Stimulated activated CD8-positive, alpha-beta memory T cell treated with anti-CD3 and anti-CD28 coated beads, Interleukin-7, amount 100 ng/mL, for 48 hours (primary cell): ENCODE measurements at regions not wholly inside any gene's neighbourhood (a gene's known extent, or its start where the extent isn't known, plus 50 kb on each side); places are given as distances from the start of the nearest gene placed in this dataset.

ENCODE experiments used
- DNase-seq, 2 donors: peaks; one replicate each; pipeline ENCODE4 v3.0.0-alpha.2; 2020; ENCODE audit warnings: low read depth in 1 of 2; ENCODE audit errors: extremely low read depth in 1 of 2

DNA sequence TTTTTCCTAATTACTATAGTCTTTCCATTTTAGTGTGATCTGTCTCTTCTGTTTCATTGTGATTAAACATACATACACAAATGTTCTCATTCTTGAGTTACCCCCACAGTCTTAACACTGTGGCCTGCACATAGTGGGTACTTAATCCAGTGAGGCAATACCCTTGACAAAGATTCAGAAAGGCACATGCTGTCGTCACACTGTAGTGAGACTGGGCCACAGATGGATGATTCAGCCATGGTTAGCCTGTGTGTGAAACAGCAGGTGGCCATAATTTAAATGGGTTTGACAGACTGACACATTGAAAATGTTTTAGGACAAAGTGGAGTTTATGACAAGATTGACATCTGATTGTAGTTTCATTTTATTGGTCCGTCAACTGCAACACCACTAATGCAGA is 313.1 kb downstream of the C11orf87 start:
- no peak for DNase-seq

DNA sequence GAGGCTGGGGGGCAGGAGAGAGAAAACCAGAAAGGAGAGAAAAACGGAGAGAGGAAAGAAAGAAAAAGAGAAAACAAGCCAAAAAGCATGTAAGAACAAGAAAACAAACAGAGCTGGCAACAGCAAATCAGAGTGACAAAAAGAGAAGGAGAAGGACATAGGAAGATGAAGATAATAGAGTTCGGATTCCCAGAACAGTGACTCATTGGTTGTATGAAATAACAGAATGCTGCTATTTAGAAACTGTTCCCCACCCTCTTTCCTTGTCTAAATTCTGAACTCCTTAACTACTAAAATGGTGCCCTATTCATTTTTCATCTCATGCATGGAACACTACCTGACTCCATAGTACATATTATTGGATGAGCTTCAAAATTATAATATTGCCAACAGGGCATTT is 317.4 kb downstream of the C11orf87 start:
- DNase-seq = no peak

DNA sequence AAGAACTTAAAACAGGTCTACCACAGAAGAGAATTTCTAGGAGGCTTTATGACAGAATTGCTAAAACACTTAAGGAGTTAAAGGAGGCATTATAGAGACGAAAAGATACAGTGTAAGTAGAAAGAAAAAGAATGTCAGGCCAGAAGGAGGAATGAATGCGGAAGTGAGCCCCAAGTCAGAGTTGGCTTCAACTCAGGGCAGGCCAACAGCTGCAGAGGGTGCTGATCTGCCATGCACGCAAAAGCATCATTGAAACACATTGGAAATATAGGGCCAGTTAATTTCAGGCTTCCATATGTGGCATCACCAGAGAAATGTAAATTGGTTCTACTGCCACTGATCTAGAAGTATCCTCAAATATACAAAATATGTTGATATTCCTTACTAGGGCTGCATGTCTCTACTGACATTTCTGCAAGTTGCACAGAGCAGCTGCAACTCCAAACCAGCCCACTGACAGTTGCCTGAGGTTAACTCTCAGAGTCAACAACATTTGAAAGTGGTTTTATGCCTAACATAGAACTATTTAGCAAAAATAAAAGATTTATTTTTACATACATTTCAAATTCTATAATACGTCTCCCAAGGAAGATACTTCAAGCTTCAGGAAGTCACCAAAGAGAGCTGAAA is 324.1 kb downstream of the C11orf87 start:
- no peak for DNase-seq

- no peak for DNase-seq
Measured at GRCh38 chr11:109747839-109748238, 325.8 kb downstream of the C11orf87 start.

GRCh38 chr11:109749476-109749875 is 327.5 kb downstream of the C11orf87 start:
- DNase-seq = no peak

GRCh38 chr11:109750964-109751363 is 329.0 kb downstream of the C11orf87 start:
- no peak for DNase-seq

GRCh38 chr11:109752212-109752825 is 330.3 kb downstream of the C11orf87 start:
- no peak for DNase-seq

DNA sequence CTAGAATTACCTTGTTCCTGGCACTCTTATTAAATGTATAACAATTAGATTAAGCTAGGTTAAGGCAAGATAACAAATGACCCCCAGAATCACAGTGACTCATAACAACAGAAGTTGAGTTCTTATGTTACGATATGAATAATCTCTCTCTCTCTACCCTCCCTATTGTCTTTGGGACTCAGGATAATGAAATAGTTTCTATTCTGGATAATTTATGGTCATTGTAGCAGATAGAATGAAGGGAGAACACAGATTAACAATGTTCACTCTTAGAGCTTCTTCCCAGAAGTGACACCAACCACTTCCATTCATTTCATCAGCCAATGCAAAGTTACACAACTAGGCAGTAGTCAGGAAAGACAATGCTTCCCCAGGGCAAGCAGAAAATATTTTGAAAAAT is 334.5 kb downstream of the C11orf87 start:
- no peak for DNase-seq

DNA sequence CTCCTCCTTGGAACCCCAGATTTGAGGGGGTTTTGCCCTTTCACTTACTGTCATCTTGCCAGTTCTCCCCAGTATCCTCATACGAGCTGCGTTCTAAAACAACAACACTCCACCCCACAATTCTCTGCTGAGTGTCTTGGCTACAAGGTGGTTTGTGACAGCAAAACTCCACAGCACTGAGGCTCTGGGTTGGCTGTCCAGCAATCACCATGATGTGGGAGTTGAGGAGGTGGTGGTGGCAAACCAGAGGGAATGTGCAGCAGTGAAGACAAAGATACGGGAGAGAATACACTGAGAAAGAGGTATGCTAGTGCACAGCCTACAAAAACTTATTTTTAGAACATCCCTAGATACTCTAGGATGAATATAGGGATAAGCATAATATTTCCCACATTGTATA is 335.0 kb downstream of the C11orf87 start:
- no peak for DNase-seq

DNA sequence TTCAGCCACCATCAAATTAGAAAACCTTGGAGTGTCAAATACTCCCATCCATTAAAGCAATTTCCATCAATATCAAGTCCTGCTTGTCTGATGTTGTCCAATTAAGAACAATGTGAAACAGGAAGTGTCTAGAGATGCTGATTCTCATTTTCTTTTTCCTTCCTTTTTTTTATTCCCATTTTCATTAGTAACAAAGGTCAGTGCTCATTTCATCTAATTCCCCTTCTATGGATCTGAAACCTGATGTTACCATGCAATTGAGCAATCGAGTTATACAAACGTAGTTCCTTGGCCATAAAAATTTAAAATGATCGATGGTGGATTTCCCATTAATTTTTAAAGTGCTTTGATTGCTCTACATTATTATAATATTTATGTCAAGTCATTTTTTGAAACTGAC is 330.6 kb upstream of the ZC3H12C start:
- no peak for DNase-seq

- no peak for DNase-seq
Measured at GRCh38 chr11:109765709-109766311, 327.4 kb upstream of the ZC3H12C start.

DNA sequence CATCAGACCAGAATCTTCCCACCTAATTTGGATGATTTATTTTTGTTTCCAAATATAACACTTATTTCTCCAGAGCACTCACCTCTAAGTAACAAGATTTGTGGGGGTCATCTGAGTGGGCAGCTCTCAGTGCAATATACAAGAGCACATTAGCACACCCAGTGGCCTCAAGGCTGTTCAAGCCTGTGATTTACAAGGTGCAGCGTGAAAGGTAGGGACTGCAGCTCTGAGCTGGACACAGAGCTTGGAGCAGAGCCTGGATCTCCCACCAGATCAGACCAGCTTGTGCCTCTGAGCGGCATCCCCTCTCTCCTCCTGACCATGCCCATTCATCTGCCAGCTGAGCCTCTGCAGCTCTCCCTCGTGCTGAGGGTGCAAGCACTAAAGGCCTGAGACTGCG is 323.3 kb upstream of the ZC3H12C start:
- no peak for DNase-seq

- DNase-seq = no peak
Measured at GRCh38 chr11:109770323-109770722, 322.9 kb upstream of the ZC3H12C start.

- no peak for DNase-seq
Measured at GRCh38 chr11:109772892-109773291, 320.3 kb upstream of the ZC3H12C start.

DNA sequence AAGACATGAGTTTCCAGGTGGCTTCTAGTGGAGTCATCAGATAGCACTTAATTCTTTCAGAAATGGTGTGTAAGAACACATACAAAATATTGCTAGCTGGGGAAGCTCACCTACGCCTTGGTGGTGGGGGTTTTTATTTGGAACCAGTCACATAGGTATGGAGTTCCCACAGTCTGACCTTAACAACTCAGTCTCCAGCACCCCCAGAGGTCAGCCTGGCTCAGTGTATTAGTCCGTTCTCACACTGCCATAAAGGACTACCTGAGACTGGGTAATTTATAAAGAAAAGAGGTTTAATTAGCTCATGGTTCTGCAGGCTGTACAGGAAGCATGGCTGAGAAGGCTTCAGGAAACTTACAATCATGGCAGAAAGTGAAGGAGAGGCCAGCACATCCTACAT is 317.5 kb upstream of the ZC3H12C start:
- DNase-seq = no peak

- DNase-seq = no peak
Measured at GRCh38 chr11:109783014-109783413, 310.2 kb upstream of the ZC3H12C start.

GRCh38 chr11:109783840-109784239 is 309.4 kb upstream of the ZC3H12C start:
- no peak for DNase-seq

- no peak for DNase-seq
Measured at GRCh38 chr11:109784536-109784935, 308.7 kb upstream of the ZC3H12C start.

- no peak for DNase-seq
Measured at GRCh38 chr11:109785198-109785597, 308.0 kb upstream of the ZC3H12C start.

- DNase-seq = no peak
Measured at GRCh38 chr11:109785714-109786113, 307.5 kb upstream of the ZC3H12C start.

DNA sequence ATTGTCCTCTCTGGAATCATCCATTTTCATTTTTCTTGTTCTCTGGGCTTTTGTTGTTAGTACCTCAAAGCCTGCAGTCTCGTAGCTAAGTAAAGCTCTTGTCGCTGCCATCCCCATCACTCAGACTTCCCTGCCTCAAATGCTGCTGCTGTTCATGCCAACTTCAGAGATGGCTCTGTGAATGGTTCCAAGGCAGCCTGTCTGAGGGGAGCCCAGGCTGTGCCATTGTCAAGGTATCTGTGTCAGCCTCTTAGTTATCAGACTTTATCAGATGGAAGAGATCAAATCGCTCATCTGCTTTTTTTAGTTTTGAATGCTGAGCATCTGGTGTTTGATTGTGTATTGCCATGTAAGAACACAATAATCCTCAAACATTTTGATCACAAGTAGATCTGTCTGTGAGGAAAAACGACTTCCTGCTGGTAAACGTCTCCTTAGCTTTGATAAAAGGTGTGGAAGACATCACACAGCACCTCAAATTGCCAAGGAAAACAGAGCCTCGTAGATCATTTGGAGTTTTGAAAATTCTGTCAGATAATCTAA is 304.2 kb upstream of the ZC3H12C start:
- no peak for DNase-seq

- DNase-seq = no peak
Measured at GRCh38 chr11:109789901-109790300, 303.3 kb upstream of the ZC3H12C start.
